OCI-LY3 (cell line): ENCODE measurements at regions not wholly inside any gene's neighbourhood (a gene's known extent, or its start where the extent isn't known, plus 50 kb on each side); places are given as distances from the start of the nearest gene placed in this dataset.

Experiments used
- CTCF ChIP-seq: fragments of 200-600, 300-600 bp; sonication (generic); IDR thresholded peaks from 2 replicates; pipeline ENCODE4 v1.5.1; 2014; ENCODE audit warnings: antibody characterized with exemption, low read length, low read depth
- EZH2phosphoT487 ChIP-seq: fragments of 200-600 bp; shearing (Covaris generic); IDR thresholded peaks from 2 replicates; pipeline ENCODE4 v1.6.1; 2018; ENCODE audit warnings: antibody characterized with exemption, mixed run types, low read depth

- no peak for TF ChIP-seq CTCF
- TF ChIP-seq EZH2phosphoT487: no peak
These were observed 149.3 kb downstream of the IRF8 start for GRCh38 chr16:86048221-86048620.
